ENCODE measurements at regions not wholly inside any gene's neighbourhood (a gene's known extent, or its start where the extent isn't known, plus 50 kb on each side); places are given as distances from the start of the nearest gene placed in this dataset.

DNA sequence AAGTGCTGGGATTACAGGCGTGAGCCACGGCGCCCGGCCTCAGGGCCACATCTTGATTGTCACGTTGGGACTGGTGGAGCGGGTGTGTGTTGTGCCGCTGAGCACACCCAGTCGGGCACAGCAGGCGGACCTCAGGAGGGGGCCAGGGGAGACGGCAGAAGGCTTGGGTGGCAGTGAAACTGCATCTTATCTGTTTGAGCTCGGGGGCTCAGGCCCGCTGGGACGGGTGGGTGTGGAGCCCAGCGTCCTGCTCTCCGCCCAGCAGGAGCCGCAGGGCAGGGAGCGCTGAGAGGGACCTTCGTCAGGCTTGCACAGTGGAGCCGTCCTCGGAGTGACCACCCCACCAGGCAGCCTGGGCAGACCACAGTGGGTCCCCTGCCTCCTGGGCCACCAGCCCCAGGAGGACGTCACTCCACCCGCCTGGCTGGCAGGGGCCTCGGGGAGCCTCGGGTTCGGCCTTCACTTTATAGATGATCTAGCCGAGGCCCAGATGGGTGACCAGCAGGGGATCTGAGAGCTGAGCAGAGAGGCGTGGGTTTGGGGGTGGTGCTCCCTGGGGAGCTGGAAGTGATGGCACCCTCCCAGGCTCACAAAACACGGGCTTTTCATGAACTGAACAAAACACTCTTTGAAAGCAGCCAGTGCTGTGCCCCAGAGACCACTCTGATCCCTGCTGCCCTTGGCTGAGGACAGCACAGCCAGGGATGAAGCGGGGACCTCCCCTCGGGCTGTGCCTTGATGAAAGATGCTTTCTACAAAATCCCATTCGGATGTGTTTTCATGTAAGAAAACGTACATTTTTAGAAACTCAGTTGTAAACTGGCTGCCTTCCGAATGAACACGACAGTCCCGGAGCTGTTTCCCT, 181.1 kb downstream of the SEC14L1 start:
- DNase-seq (ENCODE audit: low spot score): no peak

DNA sequence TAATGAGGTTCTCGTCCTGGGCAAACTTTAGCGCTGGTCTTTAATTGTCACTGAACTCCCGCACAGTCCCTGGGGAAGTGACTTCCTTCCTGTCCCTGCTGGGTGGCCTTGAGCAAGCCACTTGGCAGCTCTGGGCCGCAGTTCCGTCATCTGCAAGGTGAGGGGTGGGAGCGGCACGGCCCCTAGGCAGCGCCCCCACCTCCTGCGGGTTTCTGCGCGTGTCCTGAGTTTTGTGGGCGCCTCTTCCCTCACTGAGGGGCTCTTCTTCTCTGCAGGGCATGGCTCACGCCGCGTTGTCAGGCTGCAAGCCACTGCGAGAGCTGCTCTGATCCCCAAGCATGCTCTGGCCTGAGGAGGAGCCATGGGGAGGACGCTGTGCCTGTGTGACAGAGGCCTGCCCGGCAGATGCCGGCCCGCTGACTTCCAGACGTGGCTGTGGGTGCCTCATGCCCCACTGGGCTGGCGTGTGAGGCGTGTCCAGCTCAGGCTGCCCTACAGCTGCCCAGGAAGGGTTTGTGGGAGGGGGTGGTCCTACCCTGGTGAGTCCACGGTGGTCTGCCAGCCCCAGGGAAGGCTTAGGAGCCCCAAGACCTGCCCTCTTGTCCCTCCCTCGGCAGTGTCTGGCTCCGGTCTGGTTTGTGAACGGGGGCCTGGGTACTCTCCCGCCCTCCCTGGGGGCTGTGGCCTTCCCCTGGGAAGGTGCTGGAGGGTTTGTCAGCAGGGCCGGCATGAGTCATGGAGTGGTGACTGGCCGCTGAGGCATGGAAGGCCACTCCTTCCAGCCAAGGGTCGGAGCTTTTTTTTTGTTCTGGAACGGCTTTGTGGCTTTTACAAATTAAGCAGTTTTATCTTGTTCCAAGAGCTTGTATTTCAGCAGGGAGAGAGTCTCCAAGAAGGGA, 182.0 kb downstream of the SEC14L1 start:
- DNase-seq (ENCODE audit: low spot score): peak; percentile 39

DNA sequence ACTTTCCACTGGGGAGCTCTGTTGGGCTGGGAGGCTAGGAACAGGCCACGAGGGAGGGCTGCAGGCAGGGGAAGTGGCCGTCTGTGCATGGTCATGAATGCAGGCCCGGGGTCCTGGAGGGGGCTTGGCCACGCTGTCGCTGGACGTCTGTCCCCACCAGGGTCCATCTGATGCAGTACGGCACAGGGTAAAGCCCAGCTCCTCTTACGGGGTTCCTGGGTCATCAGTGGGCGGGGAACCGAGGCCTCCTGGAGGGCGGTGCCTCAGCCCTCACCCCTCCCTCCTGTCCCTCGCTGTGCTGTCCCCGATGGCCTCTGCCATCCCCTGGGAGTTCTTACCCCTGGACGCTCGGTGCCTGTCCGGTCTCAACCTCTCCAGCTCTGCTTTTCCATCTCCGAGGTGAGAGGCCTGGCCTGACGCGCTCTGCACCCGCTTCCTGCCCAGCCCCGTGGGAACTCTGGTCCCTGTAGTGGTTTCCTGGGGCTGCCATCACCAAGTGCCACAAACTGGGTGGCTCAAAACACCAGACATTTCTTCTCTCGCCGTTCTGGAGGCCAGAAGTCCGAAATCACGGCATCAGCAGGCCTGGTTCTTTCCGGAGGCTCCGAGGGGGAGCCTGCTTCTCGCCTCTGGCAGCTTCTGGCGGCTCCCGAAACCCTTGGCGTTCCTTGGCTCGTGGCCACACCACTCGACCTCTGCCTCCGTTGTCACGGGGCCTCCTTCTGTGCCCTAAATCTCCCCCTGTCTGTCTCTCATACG, 182.8 kb downstream of the SEC14L1 start:
- DNase-seq (ENCODE audit: low spot score): peak; percentile 55

DNA sequence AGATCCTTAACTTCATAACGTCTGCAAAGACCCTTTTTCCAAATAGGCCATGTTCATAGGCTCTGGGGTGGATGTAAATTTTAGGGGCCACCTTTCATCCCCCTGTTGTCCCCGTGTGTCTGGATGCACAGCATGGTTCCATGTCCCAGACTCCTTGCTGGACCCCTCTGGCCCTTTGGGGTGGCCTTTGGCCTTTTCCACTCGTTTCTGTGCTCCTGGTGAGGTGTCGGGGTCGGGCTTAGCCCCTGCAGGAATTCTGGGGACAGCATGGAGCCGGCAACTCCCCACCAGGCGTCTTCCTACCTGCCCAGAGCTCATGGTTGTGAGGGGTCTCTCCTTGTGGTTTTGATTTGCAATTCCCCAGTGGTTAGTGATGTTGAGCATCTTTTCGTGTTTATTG, 183.5 kb downstream of the SEC14L1 start:
- no peak for DNase-seq (ENCODE audit: low spot score)

DNA sequence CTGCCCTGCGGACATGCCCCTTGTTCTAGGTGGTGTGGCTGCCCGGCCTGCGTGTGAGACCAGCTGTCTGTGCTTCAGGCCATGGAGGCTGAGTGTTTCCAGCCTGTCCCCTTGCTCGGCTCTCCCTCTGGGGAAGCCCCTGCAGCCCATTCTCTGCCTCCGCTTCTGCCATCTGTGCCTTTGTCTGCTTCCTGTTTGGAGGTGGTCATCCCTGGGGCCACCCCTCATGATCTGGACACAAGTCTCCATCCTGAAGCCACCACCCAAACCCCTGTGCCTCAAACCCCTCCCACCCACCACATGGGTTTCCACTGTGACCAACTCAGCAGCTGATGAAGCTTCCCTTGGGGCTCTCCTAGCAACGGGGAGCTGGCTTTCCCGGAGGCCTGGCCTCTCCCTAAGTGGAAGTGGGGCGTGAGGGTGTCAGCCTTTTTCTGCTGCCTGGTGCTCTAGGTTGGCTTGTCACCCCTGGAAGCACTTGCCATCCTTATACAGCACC, 184.9 kb downstream of the SEC14L1 start:
- no peak for DNase-seq (ENCODE audit: low spot score)

DNA sequence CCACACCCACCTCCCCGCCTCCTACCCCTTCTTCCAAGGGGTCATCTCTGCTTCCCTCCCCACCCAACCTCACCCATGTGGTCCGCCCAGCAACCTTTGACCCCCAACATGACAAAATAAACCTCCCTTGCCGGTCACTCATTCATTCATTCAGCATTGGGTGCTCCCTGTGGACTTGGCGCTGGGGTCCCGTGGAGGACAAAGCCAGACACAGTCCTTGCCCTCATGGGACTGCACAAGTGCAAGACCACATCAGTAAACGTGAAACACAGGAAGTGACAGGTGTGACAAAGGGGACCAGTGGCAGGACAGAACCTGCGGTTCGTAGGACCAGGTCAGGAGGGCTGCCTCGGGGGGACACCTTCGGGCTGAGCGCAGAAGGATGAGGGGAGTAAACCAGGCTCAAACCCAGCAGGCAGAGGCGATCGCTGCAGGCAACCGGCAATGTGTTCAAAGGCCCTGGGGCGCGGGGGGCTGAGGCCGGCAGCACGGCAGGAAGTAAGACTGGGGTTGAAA, 185.4 kb downstream of the SEC14L1 start:
- no peak for DNase-seq (ENCODE audit: low spot score)

DNA sequence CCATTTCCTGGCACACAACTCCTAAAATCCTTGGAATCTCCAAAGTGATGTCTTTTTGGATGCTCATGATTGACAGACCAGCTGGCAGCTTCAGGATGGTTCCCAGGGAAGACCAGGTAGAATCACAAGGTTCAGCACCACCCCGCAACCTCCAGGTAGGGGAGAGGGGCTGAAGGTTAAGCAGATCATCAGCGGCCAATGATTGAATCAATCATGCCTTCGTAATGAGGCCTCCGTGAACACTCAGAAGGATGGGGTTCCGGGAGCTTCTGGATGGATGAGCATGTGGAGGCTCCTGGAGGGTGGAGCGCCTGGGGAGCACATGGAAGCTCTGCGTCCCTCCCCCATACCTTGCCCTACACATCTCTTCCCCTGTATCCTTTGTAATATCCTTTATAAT, 185.9 kb downstream of the SEC14L1 start:
- no peak for DNase-seq (ENCODE audit: low spot score)

DNA sequence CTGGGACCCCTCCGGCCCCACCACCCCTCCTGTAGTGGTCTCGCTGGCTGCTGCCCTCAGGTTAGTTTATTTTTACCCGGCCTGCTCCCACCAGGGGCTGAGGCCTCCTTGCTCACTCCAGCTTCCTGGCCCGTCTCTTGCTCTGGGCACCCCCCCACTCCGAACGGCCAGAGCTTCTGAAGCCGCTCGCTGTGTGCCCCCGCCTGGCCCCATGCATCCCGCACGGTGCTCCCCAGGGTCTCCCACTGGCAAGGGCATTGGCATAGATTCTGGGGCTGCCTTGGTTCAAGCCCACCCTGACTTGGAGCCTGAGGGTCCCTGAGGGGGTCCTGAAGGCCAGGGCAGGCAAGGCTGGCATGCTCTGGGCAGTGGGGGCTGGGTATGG, 186.4 kb downstream of the SEC14L1 start:
- no peak for DNase-seq (ENCODE audit: low spot score)

DNA sequence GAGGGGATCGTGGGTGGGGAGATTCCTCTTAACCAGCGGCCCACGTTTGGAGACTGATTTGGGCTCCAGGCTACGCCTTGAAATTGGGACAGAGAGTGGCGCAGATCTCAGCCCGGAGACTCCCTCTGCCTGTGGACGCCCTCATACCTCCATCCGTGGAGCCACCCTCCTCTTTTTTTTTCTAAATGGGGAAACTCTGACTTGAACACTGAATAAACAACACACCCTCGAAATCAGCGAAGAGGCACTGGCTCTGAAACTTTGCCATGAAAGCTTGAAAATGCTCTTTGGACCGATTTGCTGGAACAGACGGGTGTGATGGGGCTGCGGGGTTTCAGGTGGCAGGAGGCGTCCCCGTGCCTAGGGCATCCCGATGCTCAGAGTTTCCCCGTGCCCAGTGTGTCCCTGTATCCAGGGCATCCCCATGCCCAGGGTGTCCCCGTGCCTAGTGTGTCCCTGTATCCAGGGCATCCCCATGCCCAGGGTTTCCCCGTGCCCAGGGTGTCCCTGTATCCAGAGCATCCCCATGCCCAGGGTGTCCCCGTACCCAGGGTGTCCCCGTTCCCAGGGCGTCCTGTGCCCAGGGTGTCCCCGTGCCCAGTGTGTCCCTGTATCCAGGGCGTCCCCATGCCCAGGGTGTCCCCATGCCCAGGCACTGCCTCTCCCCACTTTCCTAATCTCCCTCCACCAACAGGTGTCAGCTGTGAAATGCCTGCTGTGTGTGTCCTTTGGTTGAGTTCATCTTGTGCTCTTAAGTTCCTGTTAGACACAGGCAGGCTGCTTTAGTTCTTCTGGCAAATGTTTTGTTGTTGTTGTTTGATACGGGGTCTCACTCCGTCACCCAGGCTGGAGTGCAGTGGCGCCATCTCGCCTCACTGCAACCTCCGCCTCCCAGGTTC, 187.0 kb downstream of the SEC14L1 start:
- no peak for DNase-seq (ENCODE audit: low spot score)

DNA sequence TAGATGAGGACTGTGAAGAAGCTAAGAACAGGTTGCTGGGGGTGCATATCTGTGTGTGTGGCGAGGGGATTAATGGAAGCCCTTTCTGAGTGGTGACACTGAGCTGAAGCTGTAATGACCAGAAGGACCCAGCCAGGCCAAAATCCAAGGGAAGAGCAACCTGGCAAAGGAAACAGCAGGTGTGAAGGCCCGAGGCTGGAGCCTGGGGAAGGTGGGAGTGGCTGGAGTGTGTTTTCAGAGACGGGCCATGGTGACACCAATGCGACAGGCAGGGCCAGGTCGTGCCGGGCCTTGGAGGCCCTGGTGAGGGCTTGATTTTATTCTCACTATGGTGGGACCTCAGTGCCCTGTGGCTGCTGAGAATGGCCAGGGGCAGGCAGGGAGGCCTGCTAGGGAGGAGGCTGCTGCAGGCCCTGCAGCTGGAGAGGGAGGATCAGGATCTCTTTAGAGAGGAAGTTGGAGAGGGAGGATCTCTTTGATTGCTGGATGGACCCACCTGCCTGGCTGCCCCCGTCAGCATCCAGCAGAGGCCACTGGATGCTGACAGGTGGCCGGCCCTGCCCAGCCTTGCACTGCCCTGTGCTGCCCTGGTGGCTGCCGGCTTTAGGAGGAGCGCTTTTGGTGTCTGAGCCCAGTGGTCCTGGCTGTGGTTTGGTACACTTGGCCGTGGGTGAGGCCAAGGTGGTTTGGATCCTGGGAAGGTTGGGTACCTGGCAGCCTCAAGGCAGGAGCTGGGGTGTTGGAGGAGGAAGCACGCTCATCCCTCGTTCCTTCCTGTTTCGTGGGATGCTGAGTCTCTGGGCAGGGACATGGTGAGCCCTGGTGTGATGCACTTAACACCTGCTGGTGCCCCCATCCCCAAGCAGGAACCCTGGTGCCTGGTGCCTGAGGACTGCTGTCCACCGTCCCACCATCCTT, 188.3 kb downstream of the SEC14L1 start:
- no peak for DNase-seq (ENCODE audit: low spot score)

DNA sequence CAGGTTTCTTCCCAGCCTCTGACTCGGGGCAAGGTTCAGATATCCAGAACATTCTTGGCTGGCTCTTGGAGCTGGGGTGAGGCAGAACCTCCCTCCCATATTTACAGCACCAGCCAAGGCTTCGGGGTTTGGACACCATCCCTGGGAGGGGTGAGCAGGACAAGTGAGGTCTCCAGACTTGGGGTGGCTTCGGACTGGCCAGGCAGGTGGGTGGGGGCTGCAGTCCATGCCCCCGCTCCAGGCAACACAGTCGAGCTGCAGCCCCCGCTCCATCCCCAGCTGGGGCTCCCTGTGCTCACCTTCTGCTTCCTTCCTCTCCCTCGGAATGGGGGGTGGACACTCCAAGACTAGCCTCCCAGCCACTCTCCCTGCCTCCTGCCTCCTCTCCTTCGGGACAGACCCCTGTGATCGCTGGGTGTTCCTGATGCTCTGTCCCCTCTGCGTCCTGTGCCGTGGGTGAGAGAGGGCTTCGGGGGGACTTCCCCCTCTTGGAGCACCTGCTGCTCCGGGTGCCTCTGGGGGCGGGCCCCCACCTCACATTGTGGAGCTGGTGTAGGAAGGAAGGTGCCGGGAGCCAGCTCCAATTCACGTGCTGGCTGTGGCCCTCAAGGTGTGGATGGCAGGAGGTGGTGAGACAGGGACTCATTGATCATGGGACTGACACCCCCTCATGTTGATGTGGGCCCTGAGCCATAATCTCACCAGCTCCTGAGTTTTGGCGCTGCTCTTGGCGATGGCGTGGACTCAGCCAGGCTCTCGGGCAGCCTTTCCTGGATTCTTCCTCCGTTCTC, 189.2 kb downstream of the SEC14L1 start:
- no peak for DNase-seq (ENCODE audit: low spot score)

DNA sequence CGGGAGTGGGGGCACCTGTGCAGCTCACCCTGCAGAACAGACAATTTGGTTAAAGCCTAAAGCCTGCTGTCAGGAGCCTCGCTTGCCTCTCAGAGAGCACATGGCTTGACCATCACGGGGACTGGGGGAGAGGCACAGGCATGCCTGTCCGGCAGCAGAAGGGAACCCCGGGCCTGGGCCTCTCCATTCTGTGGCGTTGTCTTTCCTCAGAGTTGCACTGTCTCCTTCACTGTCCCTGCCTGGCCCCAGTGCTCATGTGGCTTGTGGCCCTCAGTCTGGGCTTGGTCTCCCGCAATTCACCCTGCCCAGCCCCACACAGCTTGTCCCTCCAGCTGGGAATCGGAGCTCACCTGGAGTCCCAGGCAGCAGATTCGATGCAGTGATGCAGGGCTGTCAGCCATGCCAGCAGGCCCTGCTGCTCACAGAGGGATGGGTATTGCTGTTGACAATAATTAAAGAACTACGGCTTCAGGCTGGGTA, 189.9 kb downstream of the SEC14L1 start:
- no peak for DNase-seq (ENCODE audit: low spot score)

DNA sequence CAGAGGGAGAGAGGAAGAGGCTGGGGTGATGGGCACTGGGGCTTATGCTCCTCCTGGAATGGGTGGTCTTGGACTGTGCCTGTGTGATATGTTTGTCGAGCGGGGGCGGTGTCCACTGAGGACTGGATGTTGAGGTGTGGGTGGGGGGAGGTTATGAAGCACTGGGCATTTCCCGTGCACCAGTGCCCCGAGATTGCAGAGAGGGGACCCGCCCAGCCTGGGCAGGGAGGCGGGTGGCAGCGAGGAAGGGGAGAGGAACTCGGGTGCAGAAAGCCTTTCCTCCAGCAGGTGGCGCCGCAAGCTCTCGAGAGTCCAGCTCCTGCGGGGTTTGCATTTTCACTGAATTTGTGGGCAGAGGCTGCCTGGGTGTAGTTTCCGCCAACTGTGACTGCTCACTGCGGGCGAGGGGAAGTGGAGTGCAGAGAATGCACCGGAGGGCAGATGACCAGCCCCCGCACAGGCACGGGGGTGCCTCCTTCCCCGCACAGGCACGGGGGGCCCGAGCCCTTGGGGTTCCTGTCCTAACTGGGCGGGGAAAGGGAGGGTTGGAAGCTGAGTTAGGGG, 190.6 kb downstream of the SEC14L1 start:
- peak; percentile 91 for DNase-seq (ENCODE audit: low spot score)

DNA sequence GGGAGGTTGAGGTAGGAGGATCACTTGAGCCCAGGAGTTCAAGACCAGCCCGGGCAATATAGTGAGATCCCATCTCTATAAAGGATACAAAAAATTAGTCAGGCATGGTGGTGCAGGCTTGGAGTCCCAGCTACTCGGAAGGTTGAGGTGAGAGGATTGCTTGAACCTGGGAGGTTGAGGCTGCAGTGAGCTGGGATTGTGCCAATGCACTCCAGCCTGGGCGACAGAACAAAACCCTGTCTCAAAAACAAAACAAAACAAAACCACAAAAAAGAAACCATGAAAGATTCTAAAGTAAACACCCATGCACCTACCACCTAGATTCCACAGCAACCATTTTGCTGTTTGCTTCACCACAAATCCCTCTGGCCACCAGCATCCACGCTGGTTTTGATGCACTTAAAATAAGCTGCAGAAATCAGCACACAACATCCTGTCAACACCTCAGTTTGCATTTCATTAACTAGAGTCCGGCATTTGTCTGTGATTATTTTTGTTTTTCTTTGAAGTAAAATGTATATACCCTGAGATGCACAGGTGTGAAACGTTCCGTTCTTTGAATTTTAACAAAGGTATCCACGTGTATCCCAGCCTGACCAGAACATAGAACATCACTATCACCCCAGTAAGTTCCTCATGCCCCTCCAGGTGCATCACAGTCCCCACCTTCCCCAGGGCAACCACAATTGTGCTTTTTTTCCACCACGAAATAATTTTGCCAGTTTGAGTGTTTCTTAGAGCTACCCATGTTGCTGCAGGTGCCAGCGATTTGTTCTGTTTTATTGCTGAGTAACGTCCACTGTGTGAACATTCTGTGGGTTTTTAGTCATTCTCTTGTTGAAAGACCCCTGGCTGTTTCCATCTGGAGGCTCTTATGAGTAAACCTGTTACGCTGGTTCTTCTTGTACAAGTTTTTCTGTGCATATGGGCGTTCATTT, 191.5 kb downstream of the SEC14L1 start:
- DNase-seq (ENCODE audit: low spot score): peak; percentile 69

DNA sequence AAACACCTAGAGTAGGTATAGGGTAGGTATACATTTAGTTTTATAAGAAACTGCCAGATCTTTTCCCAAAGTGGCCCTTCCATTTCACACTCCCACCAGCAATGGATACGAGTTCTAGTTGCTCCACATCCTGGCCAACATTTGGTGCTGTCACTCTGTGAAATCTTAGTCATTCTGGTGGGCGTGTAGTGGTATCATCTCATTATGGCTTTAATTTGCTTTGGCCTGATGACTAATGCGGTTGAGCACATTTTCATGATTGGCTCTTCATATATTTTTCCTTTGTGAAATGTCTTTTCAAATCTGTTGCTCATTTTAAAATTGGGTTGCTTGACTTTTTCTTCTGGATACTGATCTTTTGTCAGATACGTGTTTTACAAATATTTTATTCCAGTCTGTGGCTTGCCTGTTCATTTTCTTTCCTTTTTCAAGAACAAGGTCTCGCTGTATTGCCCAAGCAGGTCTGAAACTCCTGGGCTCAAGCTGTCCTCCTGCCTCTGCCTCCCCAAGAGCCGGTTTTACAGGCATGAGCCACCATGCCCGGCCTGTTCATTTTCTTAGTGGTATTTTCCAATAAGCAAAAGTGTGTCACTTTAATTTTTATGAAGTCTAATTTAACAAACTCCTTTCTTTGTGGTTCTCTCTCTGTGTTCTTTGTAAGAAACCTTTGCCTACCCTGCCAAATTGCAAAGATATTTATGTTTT, 192.4 kb downstream of the SEC14L1 start:
- no peak for DNase-seq (ENCODE audit: low spot score)

DNA sequence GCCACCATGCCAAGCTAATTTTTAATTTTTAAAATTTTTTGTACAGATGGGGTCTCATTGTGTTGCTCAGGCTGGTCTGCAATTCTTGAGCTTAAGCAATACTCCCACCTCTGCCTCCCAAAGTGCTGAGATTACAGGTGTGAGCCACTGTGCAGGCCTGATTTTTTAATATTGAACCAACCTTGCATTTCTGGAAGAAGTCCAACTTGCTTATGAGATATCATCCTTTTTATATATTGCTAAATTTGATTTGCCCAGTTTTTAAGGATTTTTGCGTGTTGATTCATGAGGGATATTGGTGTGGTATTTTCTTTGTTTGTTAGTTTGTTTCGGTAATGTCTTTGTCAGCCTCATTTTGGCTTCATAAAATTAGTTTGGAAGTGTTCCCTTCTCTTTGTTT, 196.4 kb downstream of the SEC14L1 start:
- no peak for DNase-seq (ENCODE audit: low spot score)

DNA sequence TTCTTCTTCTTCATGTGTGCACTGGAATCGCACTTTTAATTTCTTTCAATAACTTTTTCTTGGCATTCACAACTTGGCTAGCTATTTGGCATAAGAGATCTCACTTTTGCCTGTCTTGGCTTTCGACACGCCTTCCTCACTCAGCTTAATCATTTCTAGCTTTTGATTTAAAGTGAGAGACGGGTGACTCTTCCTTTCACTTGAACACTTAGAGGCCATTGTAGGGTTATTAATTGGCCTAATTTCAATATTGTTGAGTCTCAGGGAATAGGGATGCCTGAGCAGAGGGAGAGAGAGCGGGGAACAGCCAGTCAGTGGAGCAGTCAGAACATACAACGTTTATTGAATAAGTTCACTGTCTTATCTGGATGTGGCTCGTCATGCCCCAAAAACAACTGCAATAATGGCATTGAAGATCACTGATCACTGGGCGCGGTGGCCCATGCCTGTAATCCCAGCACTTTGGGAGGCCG, 200.3 kb downstream of the SEC14L1 start:
- DNase-seq (ENCODE audit: low spot score): no peak
